GM23248 (cell line): ENCODE measurements at regions not wholly inside any gene's neighbourhood (a gene's known extent, or its start where the extent isn't known, plus 50 kb on each side); places are given as distances from the start of the nearest gene placed in this dataset.

Experiments used
- EZH2 ChIP-seq: fragments of 200-600 bp; sonication (generic); IDR thresholded peaks from 2 replicates; pipeline ENCODE4 v1.6.1; 2018; ENCODE audit warnings: antibody characterized with exemption, mild to moderate bottlenecking; ENCODE audit not compliant: insufficient read depth, poor library complexity, severe bottlenecking
- EZH2phosphoT487 ChIP-seq: fragments of 200-600 bp; sonication (generic); IDR thresholded peaks from 2 replicates; pipeline ENCODE4 v1.6.1; 2018; ENCODE audit warnings: antibody characterized with exemption, moderate library complexity, mild to moderate bottlenecking, low read depth; ENCODE audit not compliant: insufficient read depth

- TF ChIP-seq EZH2 = no peak
- no peak for TF ChIP-seq EZH2phosphoT487
Measured at GRCh38 chr9:18163146-18163545, 310.8 kb upstream of the ADAMTSL1 start.
